GM18858 (cell line): ENCODE measurements at regions not wholly inside any gene's neighbourhood (a gene's known extent, or its start where the extent isn't known, plus 50 kb on each side); places are given as distances from the start of the nearest gene placed in this dataset.

Experiments
- ATAC-seq: cut with Tn5 transposase; IDR thresholded peaks from one replicate; pipeline ENCODE4 v1.9.1; 2021; ENCODE audit not compliant: unreplicated experiment

- no peak for ATAC-seq
These were observed 574.4 kb downstream of the TNS3 start for GRCh38 chr7:47007471-47007870.

GRCh38 chr7:47000561-47000960 is 581.4 kb downstream of the TNS3 start:
- no peak for ATAC-seq

- ATAC-seq, result no peak
These were observed 582.0 kb downstream of the TNS3 start for GRCh38 chr7:46999866-47000265.

DNA sequence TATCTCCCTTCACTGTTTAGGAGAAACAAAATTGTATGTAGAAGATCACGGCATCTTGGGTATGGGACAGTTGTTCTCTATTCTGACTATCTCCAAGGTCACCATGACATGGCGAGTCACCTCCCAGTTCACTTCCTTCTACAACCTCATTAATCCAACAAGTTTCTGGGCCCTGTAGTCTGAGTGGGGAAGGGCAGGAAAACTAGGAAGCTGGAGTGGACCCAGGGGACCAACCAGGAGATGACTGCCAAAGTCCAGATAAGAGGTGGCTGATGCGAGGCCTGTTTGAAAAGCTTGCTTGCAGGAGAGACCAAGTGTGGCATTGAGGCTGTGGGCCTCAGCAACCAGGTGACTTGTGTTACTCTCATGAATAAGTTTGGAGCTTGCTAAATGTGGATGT is 584.9 kb downstream of the TNS3 start:
- ATAC-seq, result no peak

DNA sequence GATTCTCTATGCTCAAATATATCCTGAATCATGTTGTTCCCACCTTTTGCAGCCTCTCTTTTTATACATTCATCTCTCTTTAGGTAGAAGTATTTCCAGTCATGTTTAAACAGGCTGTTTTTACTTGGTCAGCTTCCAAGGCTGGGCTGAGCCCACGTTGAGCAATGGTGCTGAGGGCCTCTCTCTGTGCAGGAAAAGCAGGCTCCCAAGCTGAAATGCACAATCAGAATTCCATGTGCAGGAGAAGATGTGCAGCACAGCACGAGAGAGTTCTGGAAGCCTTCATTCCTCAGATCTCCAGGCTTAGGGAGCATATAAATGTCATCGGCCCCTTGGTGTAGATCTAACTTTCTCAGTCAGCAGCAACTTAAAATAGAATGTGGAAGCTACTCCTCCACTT is 588.5 kb downstream of the TNS3 start:
- ATAC-seq, result no peak

DNA sequence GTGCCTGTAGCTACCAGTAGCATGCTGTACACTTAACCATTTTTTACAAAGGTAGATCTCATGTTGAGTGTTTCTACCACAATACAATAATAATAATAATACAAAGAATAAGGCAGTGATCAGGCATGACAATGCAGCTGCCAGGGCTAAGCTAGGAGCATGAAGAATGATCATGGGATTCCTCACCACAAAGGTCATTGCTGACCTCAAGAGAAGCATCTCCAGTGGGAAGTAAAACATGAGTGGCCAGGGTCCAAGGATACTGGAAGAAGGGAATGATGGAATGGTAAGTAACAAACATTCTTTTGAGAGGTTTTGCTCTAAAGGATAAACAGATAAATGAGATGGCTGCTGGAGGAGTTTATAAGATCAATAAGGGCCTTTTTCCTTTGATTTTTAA is 591.1 kb downstream of the TNS3 start:
- no peak for ATAC-seq

GRCh38 chr7:46989247-46989646 is 592.7 kb downstream of the TNS3 start:
- no peak for ATAC-seq

DNA sequence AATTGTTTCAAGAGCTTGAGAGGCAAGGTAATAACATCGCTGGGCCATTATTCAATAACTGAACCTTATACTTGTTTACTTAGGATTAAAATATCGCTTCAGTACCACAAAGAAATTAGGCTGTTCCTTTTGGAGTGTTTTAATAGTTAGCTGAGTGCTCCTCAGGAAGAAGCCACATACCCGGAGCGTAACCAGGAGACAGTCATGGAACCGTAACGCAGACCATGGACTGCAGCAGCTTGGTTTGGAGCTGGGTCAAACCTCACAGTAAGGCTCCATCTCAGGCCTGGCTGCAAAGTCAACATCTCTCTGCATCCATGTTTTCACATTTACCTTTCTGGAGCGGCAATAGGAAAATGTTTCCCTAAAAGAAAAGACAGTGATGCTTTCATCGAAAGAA is 599.0 kb downstream of the TNS3 start:
- no peak for ATAC-seq

DNA sequence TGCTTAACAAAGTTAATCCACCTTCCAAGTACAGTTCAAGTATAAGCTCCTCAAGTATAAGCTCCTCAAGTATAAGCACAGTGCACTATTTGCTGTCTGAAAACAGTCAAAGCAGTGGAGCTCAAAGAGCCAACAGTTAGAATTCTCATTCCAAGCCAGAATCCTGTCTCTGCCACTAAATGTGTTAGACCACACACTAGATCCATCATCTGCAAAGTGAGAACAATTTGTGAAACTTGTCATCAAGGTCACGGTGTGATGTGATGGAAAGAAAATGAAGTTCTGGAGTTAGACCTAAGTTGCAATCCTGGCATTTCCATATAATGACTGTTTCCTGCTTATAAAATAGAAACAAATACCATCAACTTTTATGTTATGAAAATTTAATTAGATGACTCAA is 602.5 kb downstream of the TNS3 start:
- no peak for ATAC-seq

DNA sequence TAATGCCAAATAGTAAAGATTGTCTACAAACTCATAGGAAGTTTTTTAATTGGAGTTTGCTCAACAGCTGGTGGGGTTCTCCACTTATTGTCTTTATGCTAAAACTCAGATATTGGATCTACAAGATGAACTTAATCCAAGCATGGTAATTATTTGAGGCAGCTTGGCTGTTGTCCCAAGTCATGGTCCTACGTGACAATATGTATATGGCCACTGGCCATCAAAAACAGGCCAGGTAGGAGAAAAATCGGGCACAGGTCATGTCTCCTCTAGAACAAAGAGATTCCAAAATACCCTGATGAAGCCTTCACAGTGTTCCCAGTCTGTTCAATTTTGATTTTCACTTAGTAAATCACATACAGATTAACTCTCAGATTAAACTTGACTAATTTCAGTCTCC is 606.4 kb downstream of the TNS3 start:
- no peak for ATAC-seq

DNA sequence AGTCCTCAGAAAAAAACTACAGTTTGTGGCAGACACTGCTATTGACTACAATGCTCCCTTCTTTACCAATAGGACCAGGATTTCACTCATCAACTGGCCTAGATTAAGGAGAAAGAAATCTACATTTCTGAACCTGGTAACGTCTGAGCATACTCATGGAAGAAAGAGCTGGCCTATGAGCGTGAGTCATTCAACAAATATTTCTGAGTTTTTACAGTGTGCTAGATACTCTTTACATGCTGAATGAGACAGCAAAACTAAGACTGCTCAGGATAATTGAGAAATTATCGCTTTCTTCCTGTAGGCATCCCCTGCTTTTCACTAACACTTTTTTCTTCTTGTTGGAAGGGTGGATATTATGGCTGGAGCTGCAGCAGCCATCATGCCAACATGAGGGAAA is 609.7 kb downstream of the TNS3 start:
- no peak for ATAC-seq

DNA sequence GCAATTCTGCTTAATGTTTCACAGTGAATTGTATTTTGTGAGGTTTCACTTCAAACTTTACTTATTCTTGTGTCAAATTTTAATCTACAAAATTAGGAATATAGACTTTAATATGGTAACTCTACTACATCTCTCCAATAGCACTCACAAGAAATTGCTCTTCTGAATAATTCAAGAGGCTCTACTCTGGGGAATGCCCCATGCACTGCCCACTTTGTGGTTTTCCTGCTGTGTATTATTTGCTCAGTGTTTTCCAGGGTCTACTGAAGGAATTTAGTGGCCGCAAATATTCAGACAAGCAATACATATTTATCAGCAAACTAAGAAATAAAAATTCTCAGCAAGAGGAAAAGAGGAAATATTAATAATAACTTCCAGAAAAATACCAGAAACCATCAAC is 611.4 kb downstream of the TNS3 start:
- ATAC-seq, result no peak

DNA sequence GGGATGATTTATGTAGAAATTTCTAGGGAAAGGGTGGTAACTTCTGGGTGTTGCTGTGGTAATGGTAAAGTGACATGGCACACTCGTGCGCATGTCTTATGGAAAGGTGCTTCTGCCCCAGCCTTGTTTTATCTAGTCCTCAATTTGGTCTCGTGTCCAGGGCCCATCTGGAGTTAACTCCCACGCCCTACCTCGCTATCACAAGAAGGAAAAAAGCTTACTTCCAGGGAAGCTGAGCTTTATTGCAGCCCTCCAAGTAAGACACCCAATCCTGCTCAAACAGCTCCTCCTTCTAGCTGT is 611.8 kb downstream of the TNS3 start:
- no peak for ATAC-seq

- no peak for ATAC-seq
These were observed 612.4 kb downstream of the TNS3 start for GRCh38 chr7:46969303-46970130.

DNA sequence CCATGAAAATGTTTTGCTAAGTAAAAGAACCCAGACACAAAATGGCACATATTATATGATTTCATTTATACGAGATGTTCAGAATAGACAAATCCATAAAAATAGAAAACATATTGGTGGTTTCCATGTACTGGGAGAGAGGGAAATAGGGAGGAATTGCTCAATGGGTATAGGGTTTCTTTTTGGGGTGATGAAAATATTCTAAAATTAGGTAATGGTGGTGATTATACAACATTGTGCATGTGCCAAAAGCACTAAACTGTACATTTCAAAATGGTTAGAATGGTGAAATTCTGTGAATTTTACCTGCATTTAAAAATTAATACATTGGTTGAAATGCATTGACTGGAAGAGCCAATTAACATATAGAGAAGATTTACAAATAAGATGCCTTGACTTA is 613.9 kb downstream of the TNS3 start:
- ATAC-seq, result no peak

DNA sequence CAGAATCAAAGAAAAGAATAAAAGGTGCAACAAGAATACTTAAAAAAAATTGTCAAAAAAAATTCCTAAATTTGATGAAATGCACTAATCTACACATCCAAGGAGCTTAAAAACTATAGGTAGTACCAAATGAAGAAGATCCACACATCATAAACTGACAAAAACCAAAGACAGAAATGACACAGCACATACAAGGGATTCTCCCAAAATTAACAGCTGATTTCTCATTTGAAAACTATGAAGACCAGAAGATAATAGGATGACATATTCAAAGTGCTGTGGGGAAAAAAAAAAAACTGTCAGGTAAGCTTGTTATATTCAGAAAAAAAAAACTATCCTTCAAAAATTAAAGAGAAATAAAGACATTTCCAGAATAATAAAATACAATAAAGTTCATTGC is 618.2 kb downstream of the TNS3 start:
- ATAC-seq, result no peak

- no peak for ATAC-seq
These were observed 620.9 kb downstream of the TNS3 start for GRCh38 chr7:46960970-46961369.

DNA sequence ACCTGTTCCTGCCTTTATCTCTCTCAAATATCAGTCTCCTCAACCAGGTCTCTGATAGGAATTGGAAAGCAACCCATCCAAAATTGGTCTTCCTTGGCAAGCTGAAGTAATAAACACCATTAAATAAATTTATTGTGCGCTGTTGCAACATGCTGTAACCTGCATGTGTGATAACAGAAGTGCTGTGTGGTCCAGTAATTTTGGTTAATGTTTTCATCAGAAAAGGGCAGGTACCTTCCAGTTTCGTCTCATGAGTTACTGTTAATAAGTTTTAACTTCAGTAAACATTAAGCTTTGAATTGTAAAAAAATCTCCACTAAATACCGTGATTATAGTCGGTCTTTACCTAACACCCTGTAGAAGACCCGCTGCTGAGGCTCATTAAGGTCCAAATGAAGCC is 624.7 kb downstream of the TNS3 start:
- ATAC-seq, result no peak

- ATAC-seq, result no peak
These were observed 626.4 kb downstream of the TNS3 start for GRCh38 chr7:46955531-46955930.

GRCh38 chr7:46954181-46954580 is 627.7 kb downstream of the TNS3 start:
- no peak for ATAC-seq

DNA sequence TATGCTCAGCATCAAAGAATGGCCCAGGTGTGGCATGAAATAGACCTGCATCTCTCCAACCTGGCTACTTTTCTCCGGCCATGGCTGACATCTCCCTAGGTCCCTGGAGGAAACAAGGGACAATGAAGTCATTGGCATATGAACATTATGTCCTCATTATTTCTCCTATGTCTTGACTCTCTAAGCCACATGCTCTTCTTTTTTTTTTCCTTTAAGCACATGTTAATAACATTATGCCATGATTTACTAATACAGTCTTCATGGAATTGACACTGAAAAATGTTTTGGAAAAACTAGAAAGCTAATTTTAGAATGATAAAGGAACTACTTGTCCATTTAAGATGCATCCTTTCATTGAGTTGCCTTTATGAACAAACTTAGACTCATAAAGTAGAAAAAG is 628.9 kb downstream of the TNS3 start:
- ATAC-seq, result no peak

GRCh38 chr7:46949270-46949931 is 632.5 kb downstream of the TNS3 start:
- ATAC-seq, result no peak

- no peak for ATAC-seq
These were observed 633.2 kb downstream of the TNS3 start for GRCh38 chr7:46948716-46949115.
